ENCODE measurements at regions not wholly inside any gene's neighbourhood (a gene's known extent, or its start where the extent isn't known, plus 50 kb on each side); places are given as distances from the start of the nearest gene placed in this dataset.

- TF ChIP-seq SKIL (IDR thresholded peaks at IDR 0.05; ENCODE audit: low read depth, poor library complexity, severe bottlenecking): no peak
- TF ChIP-seq BHLHE40 (IDR thresholded peaks at IDR 0.05; ENCODE audit: borderline replicate concordance in 1 of 2, low read depth in 2 of 2, low read length in 1 of 2): no peak
- no peak for TF ChIP-seq CHD4 (IDR thresholded peaks at IDR 0.05)
- TF ChIP-seq GATAD2B (conservative IDR thresholded peaks at IDR 0.05; ENCODE audit: low read depth): no peak
- no peak for TF ChIP-seq EP300 (IDR thresholded peaks at IDR 0.05; ENCODE audit: borderline replicate concordance in 1 of 2, control insufficient read depth in 1 of 2, low read depth in 2 of 2, low read length in 2 of 2)
- TF ChIP-seq ZNF687 (IDR thresholded peaks at IDR 0.05): no peak
- TF ChIP-seq BMI1 (IDR thresholded peaks at IDR 0.05; ENCODE audit: borderline replicate concordance): no peak
- no peak for TF ChIP-seq SUPT20H (IDR thresholded peaks at IDR 0.05; ENCODE audit: borderline replicate concordance, control insufficient read depth, low read depth, low read length)
- TF ChIP-seq CREB1 (IDR thresholded peaks at IDR 0.05; ENCODE audit: low read depth): no peak
- no peak for TF ChIP-seq SMAD5 (IDR thresholded peaks at IDR 0.05; ENCODE audit: low read depth)
- no peak for TF ChIP-seq MAX (IDR thresholded peaks at IDR 0.05; ENCODE audit: low read depth, low read length)
- no peak for TF ChIP-seq WRNIP1 (IDR thresholded peaks at IDR 0.05; ENCODE audit: borderline replicate concordance, low read depth, low read length)
- TF ChIP-seq NBN (IDR thresholded peaks at IDR 0.05): no peak
- no peak for TF ChIP-seq RUNX3 (IDR thresholded peaks at IDR 0.05; ENCODE audit: low read length)
These were observed 597.0 kb upstream of the GRAMD2B start (continued) for GRCh38 chr5:125826214-125826613.

Data from GM12878 (cell line).